ENCODE measurements at regions not wholly inside any gene's neighbourhood (a gene's known extent, or its start where the extent isn't known, plus 50 kb on each side); places are given as distances from the start of the nearest gene placed in this dataset.

DNA sequence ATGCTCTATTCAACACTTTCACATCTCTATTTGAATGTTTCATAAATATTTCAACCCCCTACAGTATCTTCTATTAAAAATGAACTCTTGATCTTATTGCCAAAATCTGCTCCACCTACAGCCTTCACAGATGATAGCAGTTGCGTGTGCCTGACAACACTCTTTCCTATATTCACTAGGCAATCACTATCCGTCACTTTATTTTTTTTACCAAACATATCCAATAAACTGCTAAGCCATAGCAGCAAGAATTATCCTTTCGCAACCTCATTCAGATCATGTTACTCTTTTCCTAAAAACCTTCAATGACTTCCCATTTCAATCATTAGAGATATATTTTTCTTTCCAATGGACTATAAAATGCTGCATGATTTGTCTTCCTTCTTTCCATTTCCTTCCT, 629.8 kb upstream of the PCDH9 start:
- Histone ChIP-seq H3K27ac (ENCODE audit: control insufficient read depth, insufficient read depth, low read length) (no peak overlapping the region), H3K9me3 (ENCODE audit: control insufficient read depth, low read depth, low read length) (no peaks in the 10 kb centered on the region), H3K4me3 (ENCODE audit: control insufficient read depth in 2 of 3, extremely low read depth in 1 of 3, insufficient read depth in 2 of 3, low read depth in 1 of 3, low read length in 3 of 3) (no peak overlapping the region), H3K9ac (ENCODE audit: control insufficient read depth, extremely low read depth, insufficient read depth, low read length) (no peak overlapping the region), H3K4me1 (ENCODE audit: control insufficient read depth, extremely low read depth, insufficient read depth, low read length) (no peaks in the 10 kb centered on the region), H3K27me3 (ENCODE audit: control insufficient read depth, extremely low read depth, insufficient read depth, low read length) (no peaks in the 10 kb centered on the region), H3K36me3 (ENCODE audit: control insufficient read depth in 2 of 2, extremely low read depth in 1 of 2, insufficient read depth in 2 of 2, low read length in 2 of 2) (no peaks in the 10 kb centered on the region), H3K79me2 (ENCODE audit: control insufficient read depth, insufficient read depth, low read length) (no peaks in the 10 kb centered on the region), H2AFZ (ENCODE audit: control insufficient read depth, low read length) (no peak overlapping the region), H4K20me1 (ENCODE audit: control insufficient read depth, extremely low read depth, insufficient read depth, low read length) (no peaks in the 10 kb centered on the region), H3K4me2 (ENCODE audit: control insufficient read depth, extremely low read depth, insufficient read depth, low read depth, low read length) (no peak overlapping the region), H3K9me1 (ENCODE audit: control insufficient read depth, extremely low read depth, insufficient read depth, low read length) (no peaks in the 10 kb centered on the region)
- dilution Hi-C loops (cut with MboI; ENCODE audit: extremely low pct_ligation_motif_present, low sequenced_read_pairs) = no loop called here
- DNase-seq (ENCODE audit: low read depth, low spot score) (no peak), FAIRE-seq (no peak)
- TF ChIP-seq EZH2 (IDR thresholded peaks at IDR 0.05; ENCODE audit: low read length) = no peak
- TF ChIP-seq, protein P1, sequence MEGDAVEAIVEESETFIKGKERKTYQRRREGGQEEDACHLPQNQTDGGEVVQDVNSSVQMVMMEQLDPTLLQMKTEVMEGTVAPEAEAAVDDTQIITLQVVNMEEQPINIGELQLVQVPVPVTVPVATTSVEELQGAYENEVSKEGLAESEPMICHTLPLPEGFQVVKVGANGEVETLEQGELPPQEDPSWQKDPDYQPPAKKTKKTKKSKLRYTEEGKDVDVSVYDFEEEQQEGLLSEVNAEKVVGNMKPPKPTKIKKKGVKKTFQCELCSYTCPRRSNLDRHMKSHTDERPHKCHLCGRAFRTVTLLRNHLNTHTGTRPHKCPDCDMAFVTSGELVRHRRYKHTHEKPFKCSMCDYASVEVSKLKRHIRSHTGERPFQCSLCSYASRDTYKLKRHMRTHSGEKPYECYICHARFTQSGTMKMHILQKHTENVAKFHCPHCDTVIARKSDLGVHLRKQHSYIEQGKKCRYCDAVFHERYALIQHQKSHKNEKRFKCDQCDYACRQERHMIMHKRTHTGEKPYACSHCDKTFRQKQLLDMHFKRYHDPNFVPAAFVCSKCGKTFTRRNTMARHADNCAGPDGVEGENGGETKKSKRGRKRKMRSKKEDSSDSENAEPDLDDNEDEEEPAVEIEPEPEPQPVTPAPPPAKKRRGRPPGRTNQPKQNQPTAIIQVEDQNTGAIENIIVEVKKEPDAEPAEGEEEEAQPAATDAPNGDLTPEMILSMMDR (optimal IDR thresholded peaks at IDR 0.05 in 1 of 3, IDR thresholded peaks at IDR 0.05 in 1 of 3, conservative IDR thresholded peaks at IDR 0.05 in 1 of 3; ENCODE audit: extremely low read depth in 1 of 3, insufficient read depth in 2 of 3, low read length in 3 of 3) = no peak

DNA sequence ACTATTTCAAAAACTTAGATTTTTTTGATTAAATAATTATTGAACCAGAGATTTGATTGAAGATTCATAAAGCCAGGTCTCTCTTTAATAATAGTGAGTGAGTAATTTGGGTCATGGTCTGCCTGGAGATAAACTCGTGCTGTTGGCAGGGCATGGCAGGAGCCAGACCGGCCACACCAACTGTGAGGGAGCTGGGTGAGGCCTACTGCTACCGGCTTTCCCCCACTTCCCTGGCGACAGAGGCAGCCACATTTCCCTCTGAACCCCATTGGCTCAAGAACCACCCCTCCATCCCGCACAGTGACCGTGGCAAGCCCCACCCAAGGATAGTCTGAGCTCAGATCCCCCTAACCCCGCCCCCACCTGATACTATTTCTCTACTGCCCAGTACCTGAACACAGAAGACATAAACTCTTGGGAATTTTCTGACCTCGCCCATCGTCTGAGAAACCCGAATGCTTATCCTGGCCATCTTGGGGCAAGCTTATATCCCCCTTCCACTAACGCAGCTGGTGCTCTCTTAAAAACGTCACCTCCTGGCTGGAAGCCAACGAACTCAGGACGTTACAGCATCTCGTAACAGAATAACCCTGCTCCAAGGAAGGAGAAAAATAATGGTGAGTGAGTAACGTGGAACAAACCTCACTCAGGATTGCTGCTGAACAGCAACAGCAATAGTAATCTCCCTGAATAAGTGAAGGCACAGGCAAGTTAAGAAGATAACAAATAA, 627.6 kb upstream of the PCDH9 start:
- Histone ChIP-seq H3K79me2 (ENCODE audit: control insufficient read depth, insufficient read depth, low read length) (no peaks in the 10 kb centered on the region), H3K27ac (ENCODE audit: control insufficient read depth, insufficient read depth, low read length) (no peak overlapping the region), H3K4me3 (ENCODE audit: control insufficient read depth in 2 of 3, extremely low read depth in 1 of 3, insufficient read depth in 2 of 3, low read depth in 1 of 3, low read length in 3 of 3) (no peak overlapping the region), H4K20me1 (ENCODE audit: control insufficient read depth, extremely low read depth, insufficient read depth, low read length) (no peaks in the 10 kb centered on the region), H3K27me3 (ENCODE audit: control insufficient read depth, extremely low read depth, insufficient read depth, low read length) (no peaks in the 10 kb centered on the region), H3K4me2 (ENCODE audit: control insufficient read depth, extremely low read depth, insufficient read depth, low read depth, low read length) (no peak overlapping the region), H3K4me1 (ENCODE audit: control insufficient read depth, extremely low read depth, insufficient read depth, low read length) (no peaks in the 10 kb centered on the region), H3K9ac (ENCODE audit: control insufficient read depth, extremely low read depth, insufficient read depth, low read length) (no peak overlapping the region), H2AFZ (ENCODE audit: control insufficient read depth, low read length) (no peak overlapping the region), H3K9me3 (ENCODE audit: control insufficient read depth, low read depth, low read length) (no peaks in the 10 kb centered on the region), H3K9me1 (ENCODE audit: control insufficient read depth, extremely low read depth, insufficient read depth, low read length) (no peaks in the 10 kb centered on the region), H3K36me3 (ENCODE audit: control insufficient read depth in 2 of 2, extremely low read depth in 1 of 2, insufficient read depth in 2 of 2, low read length in 2 of 2) (no peaks in the 10 kb centered on the region)
- no peak for DNase-seq (ENCODE audit: low read depth, low spot score)
- no peak for TF ChIP-seq EZH2 (IDR thresholded peaks at IDR 0.05; ENCODE audit: low read length)
- TF ChIP-seq, protein P1 (optimal IDR thresholded peaks at IDR 0.05 in 1 of 3, IDR thresholded peaks at IDR 0.05 in 1 of 3, conservative IDR thresholded peaks at IDR 0.05 in 1 of 3; ENCODE audit: extremely low read depth in 1 of 3, insufficient read depth in 2 of 3, low read length in 3 of 3) = no peak
- dilution Hi-C loops (cut with MboI; ENCODE audit: extremely low pct_ligation_motif_present, low sequenced_read_pairs) = no loop called here
- FAIRE-seq = no peak

Data from keratinocyte (primary cell).